ENCODE measurements at regions not wholly inside any gene's neighbourhood (a gene's known extent, or its start where the extent isn't known, plus 50 kb on each side); places are given as distances from the start of the nearest gene placed in this dataset.

- DNase-seq: no peak
- WGBS, 2 donors: 57 to 74% methylated on average over 2 of the region's 2 CpGs
- no peak for ATAC-seq
- Histone ChIP-seq H3K9me3 (no peaks in the 10 kb centered on the region), H3K4me1 (no peaks in the 10 kb centered on the region), H3K4me3 (no peak overlapping the region), H3K27ac (no peak overlapping the region), H3K27me3 (no peaks in the 10 kb centered on the region), H3K36me3 (no peaks in the 10 kb centered on the region)
- intact Hi-C loops (cut with DNase I): no loop called here
- FAIRE-seq: no peak
- TF ChIP-seq CTCF (IDR thresholded peaks at IDR 0.05): no peak
Measured at GRCh38 chr2:150152230-150152629, 335.2 kb downstream of the RND3 start.

GRCh38 chr2:150150144-150150543 lies 337.3 kb downstream of the RND3 start:
- H3K4me3 ChIP-seq: no peak overlapping the region
- ATAC-seq: no peak
- TF ChIP-seq CTCF (IDR thresholded peaks at IDR 0.05): no peak
- no peak overlapping the region for H3K27ac ChIP-seq
- no peaks in the 10 kb centered on the region for H3K9me3 ChIP-seq
- no peak for DNase-seq
- H3K4me1 ChIP-seq: no peaks in the 10 kb centered on the region
- WGBS, 2 donors: 26 to 27% methylated on average over 2 of the region's 2 CpGs
- H3K36me3 ChIP-seq: no peaks in the 10 kb centered on the region
- no peaks in the 10 kb centered on the region for H3K27me3 ChIP-seq
- peak; percentile 63 for FAIRE-seq
- intact Hi-C loops (cut with DNase I): no loop called here

DNA sequence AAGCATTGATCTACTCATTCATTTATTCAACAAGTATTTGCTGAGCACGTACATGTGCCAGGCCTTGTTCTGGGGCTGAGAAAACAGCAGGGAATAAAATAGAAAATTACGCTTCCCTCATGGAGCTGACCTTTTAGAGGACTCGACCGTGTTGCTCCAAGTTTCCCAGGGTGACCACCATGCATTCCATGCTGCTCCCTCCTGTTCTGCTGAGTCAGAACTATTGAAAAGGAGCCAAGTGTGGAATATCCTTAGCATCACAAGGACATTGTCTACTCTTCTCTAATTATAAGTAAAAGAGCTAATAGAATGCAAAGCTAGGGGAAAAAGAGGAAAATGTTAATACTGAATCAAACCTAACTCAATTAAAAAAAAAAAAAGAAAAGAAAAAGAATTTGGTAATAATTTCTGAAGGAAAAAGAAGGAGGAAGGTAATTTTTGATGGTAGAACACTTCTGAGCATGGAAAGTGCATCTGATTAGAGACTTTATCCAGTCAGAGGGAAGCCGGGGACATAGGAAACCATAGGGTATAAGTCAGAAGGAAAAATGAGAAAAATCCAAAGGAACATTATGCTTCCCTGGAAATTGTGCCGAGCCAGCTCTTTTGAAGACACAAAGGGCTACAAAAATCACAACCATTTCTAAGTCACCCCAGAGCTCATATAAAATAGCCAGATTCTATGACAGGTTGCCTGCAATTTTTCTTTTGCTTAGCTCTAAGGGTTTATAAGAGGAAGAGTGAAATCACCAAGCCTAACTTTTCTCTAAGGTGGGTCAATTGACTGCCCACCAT lies 339.4 kb downstream of the RND3 start:
- Histone ChIP-seq H3K36me3 (no peaks in the 10 kb centered on the region), H3K4me1 (no peaks in the 10 kb centered on the region), H3K27me3 (no peaks in the 10 kb centered on the region), H3K4me3 (no peak overlapping the region), H3K27ac (no peak overlapping the region), H3K9me3 (no peaks in the 10 kb centered on the region)
- DNase-seq: no peak
- WGBS, 2 donors: 91 to 94% methylated on average over 6 of the region's 6 CpGs
- intact Hi-C loops (cut with DNase I): no loop called here
- FAIRE-seq: no peak
- ATAC-seq: no peak
- TF ChIP-seq CTCF (IDR thresholded peaks at IDR 0.05): no peak

GRCh38 chr2:150146879-150147278 lies 340.6 kb downstream of the RND3 start:
- no peak for TF ChIP-seq CTCF (IDR thresholded peaks at IDR 0.05)
- Histone ChIP-seq H3K27me3 (no peaks in the 10 kb centered on the region), H3K9me3 (no peaks in the 10 kb centered on the region), H3K4me1 (no peaks in the 10 kb centered on the region), H3K36me3 (no peaks in the 10 kb centered on the region), H3K4me3 (no peak overlapping the region), H3K27ac (no peak overlapping the region)
- FAIRE-seq (no peak), ATAC-seq (no peak), DNase-seq (no peak)
- intact Hi-C loops (cut with DNase I): no loop called here
- WGBS, 2 donors: 68 to 73% methylated on average over 1 of the region's 1 CpG

- FAIRE-seq (no peak), DNase-seq (no peak), ATAC-seq (no peak)
- TF ChIP-seq CTCF (IDR thresholded peaks at IDR 0.05): no peak
- 63 to 73% methylated on average over 4 of the region's 4 CpGs for WGBS, 2 donors
- Histone ChIP-seq H3K36me3 (no peaks in the 10 kb centered on the region), H3K27me3 (no peaks in the 10 kb centered on the region), H3K4me3 (no peak overlapping the region), H3K27ac (no peak overlapping the region), H3K4me1 (no peaks in the 10 kb centered on the region), H3K9me3 (no peaks in the 10 kb centered on the region)
- intact Hi-C loops (cut with DNase I): no loop called here
Measured at GRCh38 chr2:150145299-150145692, 342.2 kb downstream of the RND3 start.
